A673 (cell line): ENCODE measurements at regions not wholly inside any gene's neighbourhood (a gene's known extent, or its start where the extent isn't known, plus 50 kb on each side); places are given as distances from the start of the nearest gene placed in this dataset.

ENCODE experiments used
- BruUV-seq: library from RNA; stranded (reverse); fragments of 400-500 nt; replicated peaks from 2 replicates; lab custom pipeline; 2021; lab: Mats Ljungman, UMichigan
- CTCF ChIA-PET: fragments of 300-600 bp; sonication (Branson Sonifier 250); formaldehyde crosslinking; loops from one replicate; lab custom pipeline; 2022; ENCODE audit warnings: antibody characterized with exemption; lab: Charles Lee
- POLR2A ChIA-PET: fragments of 300-600 bp; sonication (Branson Sonifier 250); formaldehyde crosslinking; loops from one replicate; lab custom pipeline; 2022; ENCODE audit warnings: antibody characterized with exemption; ENCODE audit not compliant: low non-redundant PET; lab: Charles Lee
- DNase-seq: peaks from one replicate; pipeline ENCODE4 v3.0.0-alpha.2; 2015; ENCODE audit warnings: low spot score
- H3K27ac ChIP-seq: fragments of 200-600 bp; sonication (generic); 2 replicates; pipeline ENCODE4 v1.5.1; 2016; ENCODE audit warnings: mixed run types, low read depth, mild to moderate bottlenecking, mixed read lengths, antibody characterized with exemption, low read length; ENCODE audit not compliant: poor library complexity, severe bottlenecking
- H3K27me3 ChIP-seq: fragments of 200-600 bp; sonication (generic); replicated peaks from 2 replicates; pipeline ENCODE4 v1.6.1; 2017; ENCODE audit warnings: mixed run types, low read depth, mild to moderate bottlenecking, mixed read lengths, antibody characterized with exemption, low read length; ENCODE audit not compliant: insufficient read depth, poor library complexity
- H3K36me3 ChIP-seq: fragments of 200-600 bp; sonication (generic); 2 replicates; pipeline ENCODE4 v1.6.1; 2016; ENCODE audit warnings: mixed run types, mild to moderate bottlenecking, mixed read lengths, antibody characterized with exemption, low read length; ENCODE audit not compliant: insufficient read depth, poor library complexity, severe bottlenecking
- H3K4me1 ChIP-seq: fragments of 200-600 bp; sonication (generic); 2 replicates; pipeline ENCODE4 v1.6.1; 2017; ENCODE audit warnings: mixed run types, mild to moderate bottlenecking, mixed read lengths, antibody characterized with exemption, low read length; ENCODE audit not compliant: insufficient read depth, poor library complexity, severe bottlenecking
- H3K4me3 ChIP-seq: fragments of 200-600 bp; sonication (generic); 2 replicates; pipeline ENCODE4 v1.5.1; 2016; ENCODE audit warnings: low read depth, mixed run types, mild to moderate bottlenecking, mixed read lengths, low read length; ENCODE audit not compliant: poor library complexity, severe bottlenecking
- H3K9me3 ChIP-seq: fragments of 200-600 bp; sonication (generic); 2 replicates; pipeline ENCODE4 v1.6.1; 2016; ENCODE audit warnings: mixed run types, low read depth, mild to moderate bottlenecking, mixed read lengths, antibody characterized with exemption, low read length; ENCODE audit not compliant: poor library complexity, severe bottlenecking
- EZH2 ChIP-seq: fragments of 200-600 bp; sonication (generic); IDR thresholded peaks from 2 replicates; pipeline ENCODE4 v1.6.1; 2017; ENCODE audit warnings: borderline replicate concordance, low read depth, mild to moderate bottlenecking, mixed read lengths, antibody characterized with exemption, low read length; ENCODE audit not compliant: poor library complexity, severe bottlenecking
- intact Hi-C: fragments of 100-400 bp; cut with micrococcal nuclease; formaldehyde crosslinking; loops from one replicate; pipeline ENCODE4 v1.10.0; 2022; ENCODE audit not compliant: unreplicated experiment
- TF ChIP-seq, protein P1 (sequence below): fragments of 300-800, 200-600 bp; sonication (generic); conservative IDR thresholded peaks from 2 replicates; pipeline ENCODE4 v1.5.1; 2017; ENCODE audit warnings: low read depth, mild to moderate bottlenecking, antibody characterized with exemption, low read length, moderate library complexity, mixed read lengths

DNA sequence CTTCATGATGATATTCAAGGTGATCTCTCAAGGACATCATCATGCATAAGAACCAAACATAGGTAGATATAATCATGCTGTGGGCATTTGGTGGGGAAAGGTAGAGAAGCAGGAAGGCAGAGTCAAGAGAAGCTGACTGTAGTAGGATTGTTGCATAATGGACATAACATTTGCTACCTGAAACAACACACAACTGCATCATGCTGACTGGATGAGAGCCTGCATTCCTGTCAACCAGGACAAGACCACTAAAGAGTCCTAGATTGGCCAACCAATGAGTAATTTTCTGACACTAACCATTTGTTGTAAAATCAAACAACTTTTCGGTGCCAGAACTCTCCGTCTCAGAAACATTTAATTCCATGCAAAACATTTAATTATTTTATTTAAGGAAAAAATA, 377.2 kb downstream of the PLPP3 start:
- no peak overlapping the region for H3K4me3 ChIP-seq
- no peaks in the 10 kb centered on the region for H3K36me3 ChIP-seq
- H3K4me1 ChIP-seq: no peaks in the 10 kb centered on the region
- BruUV-seq: no TSS peak
- no peaks in the 10 kb centered on the region for H3K9me3 ChIP-seq
- TF ChIP-seq, protein P1, sequence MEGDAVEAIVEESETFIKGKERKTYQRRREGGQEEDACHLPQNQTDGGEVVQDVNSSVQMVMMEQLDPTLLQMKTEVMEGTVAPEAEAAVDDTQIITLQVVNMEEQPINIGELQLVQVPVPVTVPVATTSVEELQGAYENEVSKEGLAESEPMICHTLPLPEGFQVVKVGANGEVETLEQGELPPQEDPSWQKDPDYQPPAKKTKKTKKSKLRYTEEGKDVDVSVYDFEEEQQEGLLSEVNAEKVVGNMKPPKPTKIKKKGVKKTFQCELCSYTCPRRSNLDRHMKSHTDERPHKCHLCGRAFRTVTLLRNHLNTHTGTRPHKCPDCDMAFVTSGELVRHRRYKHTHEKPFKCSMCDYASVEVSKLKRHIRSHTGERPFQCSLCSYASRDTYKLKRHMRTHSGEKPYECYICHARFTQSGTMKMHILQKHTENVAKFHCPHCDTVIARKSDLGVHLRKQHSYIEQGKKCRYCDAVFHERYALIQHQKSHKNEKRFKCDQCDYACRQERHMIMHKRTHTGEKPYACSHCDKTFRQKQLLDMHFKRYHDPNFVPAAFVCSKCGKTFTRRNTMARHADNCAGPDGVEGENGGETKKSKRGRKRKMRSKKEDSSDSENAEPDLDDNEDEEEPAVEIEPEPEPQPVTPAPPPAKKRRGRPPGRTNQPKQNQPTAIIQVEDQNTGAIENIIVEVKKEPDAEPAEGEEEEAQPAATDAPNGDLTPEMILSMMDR: no peak
- TF ChIP-seq EZH2: no peak
- no peaks in the 10 kb centered on the region for H3K27me3 ChIP-seq
- H3K27ac ChIP-seq: no peak overlapping the region
- ChIA-PET CTCF (no interaction called here), POLR2A (no interaction called here)
- intact Hi-C loops: no loop called here
- no peak for DNase-seq

GRCh38 chr1:56200896-56201295, 378.5 kb downstream of the PLPP3 start:
- Histone ChIP-seq H3K27ac (no peak overlapping the region), H3K36me3 (no peaks in the 10 kb centered on the region), H3K27me3 (no peaks in the 10 kb centered on the region), H3K4me1 (no peaks in the 10 kb centered on the region), H3K4me3 (no peak overlapping the region), H3K9me3 (no peaks in the 10 kb centered on the region)
- ChIA-PET POLR2A (no interaction called here), CTCF (no interaction called here)
- no peak for DNase-seq
- intact Hi-C loops: no loop called here
- BruUV-seq: no TSS peak
- TF ChIP-seq, protein P1: no peak
- TF ChIP-seq EZH2: no peak

DNA sequence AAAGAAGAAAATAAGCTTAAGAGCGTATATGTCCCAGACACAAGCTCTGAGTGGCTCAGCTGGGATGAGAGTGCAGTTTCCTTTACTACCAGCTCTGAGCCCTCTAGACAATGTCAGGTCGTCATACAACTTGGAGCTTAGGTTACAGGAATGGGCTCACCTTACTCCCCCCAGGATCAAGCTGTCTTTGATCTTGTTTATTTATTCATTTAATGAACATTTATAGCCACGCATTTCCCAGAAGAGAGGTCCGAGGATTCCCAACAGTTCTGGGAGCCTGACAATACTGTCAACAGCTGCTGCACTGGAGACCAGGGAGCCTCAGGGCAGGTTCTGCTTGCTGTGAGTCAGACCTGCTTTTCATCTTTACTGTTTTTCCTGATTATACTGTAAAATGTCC, 378.9 kb downstream of the PLPP3 start:
- Histone ChIP-seq H3K27ac (no peak overlapping the region), H3K27me3 (no peaks in the 10 kb centered on the region), H3K9me3 (no peaks in the 10 kb centered on the region), H3K4me1 (no peaks in the 10 kb centered on the region), H3K36me3 (no peaks in the 10 kb centered on the region), H3K4me3 (no peak overlapping the region)
- intact Hi-C loops: no loop called here
- DNase-seq: no peak
- CTCF ChIA-PET: no interaction called here
- POLR2A ChIA-PET: no interaction called here
- TF ChIP-seq, protein P1: no peak
- no peak for TF ChIP-seq EZH2
- BruUV-seq: no TSS peak
